Karpas-422 (cell line): ENCODE measurements at regions not wholly inside any gene's neighbourhood (a gene's known extent, or its start where the extent isn't known, plus 50 kb on each side); places are given as distances from the start of the nearest gene placed in this dataset.

Experiments used
- DNase-seq: peaks from one replicate; pipeline ENCODE4 v3.0.0-alpha.2; 2015
- H2AFZ ChIP-seq: fragments of 200-600 bp; sonication (generic); 2 replicates; pipeline ENCODE4 v1.6.1; 2014; ENCODE audit warnings: antibody characterized with exemption, low read length, mixed read lengths
- H3K27ac ChIP-seq: fragments of 200-600 bp; sonication (generic); 2 replicates; pipeline ENCODE4 v1.5.1; 2014; ENCODE audit warnings: mild to moderate bottlenecking, low read length, moderate library complexity
- H3K27me3 ChIP-seq: fragments of 200-600 bp; sonication (generic); 2 replicates; pipeline ENCODE4 v1.6.1; 2014; ENCODE audit warnings: low read length, mixed read lengths
- H3K36me3 ChIP-seq: fragments of 200-600 bp; sonication (generic); 2 replicates; pipeline ENCODE4 v1.6.1; 2014; ENCODE audit warnings: low read length, mixed read lengths; ENCODE audit not compliant: insufficient read depth
- H3K4me1 ChIP-seq: fragments of 200-600 bp; sonication (generic); 2 replicates; pipeline ENCODE4 v1.6.1; 2014; ENCODE audit warnings: mild to moderate bottlenecking, low read length, mixed read lengths
- H3K4me2 ChIP-seq: fragments of 200-600 bp; sonication (generic); 2 replicates; pipeline ENCODE4 v1.6.1; 2014; ENCODE audit warnings: low read length, low read depth, mild to moderate bottlenecking; ENCODE audit not compliant: poor library complexity, severe bottlenecking
- H3K4me3 ChIP-seq: fragments of 200-600 bp; sonication (generic); 2 replicates; pipeline ENCODE4 v1.5.1; 2014; ENCODE audit warnings: mild to moderate bottlenecking, antibody characterized with exemption, low read length, mixed read lengths
- H3K79me2 ChIP-seq: fragments of 200-600 bp; sonication (generic); 2 replicates; pipeline ENCODE4 v1.6.1; 2014; ENCODE audit warnings: mild to moderate bottlenecking, low read length, mixed read lengths
- H3K9ac ChIP-seq: fragments of 200-600 bp; sonication (generic); 2 replicates; pipeline ENCODE4 v1.6.0; 2014; ENCODE audit warnings: low read length
- H3K9me2 ChIP-seq: fragments of 200-600 bp; sonication (generic), shearing (Covaris generic); replicated peaks from 2 replicates; pipeline ENCODE4 v1.6.0; 2014; ENCODE audit warnings: mild to moderate bottlenecking, low read length, moderate library complexity; ENCODE audit not compliant: insufficient read depth
- H3K9me3 ChIP-seq: fragments of 300-700, 200-600 bp; sonication (generic); 2 replicates; pipeline ENCODE4 v1.6.1; 2014; ENCODE audit warnings: low read length, mixed read lengths
- H4K20me1 ChIP-seq: fragments of 200-600 bp; sonication (generic); 2 replicates; pipeline ENCODE4 v1.6.1; 2014; ENCODE audit warnings: mild to moderate bottlenecking, antibody characterized with exemption, low read length, low read depth; ENCODE audit not compliant: insufficient read depth

- Histone ChIP-seq H3K4me2 (no peak overlapping the region), H3K4me3 (no peak overlapping the region), H3K9ac (no peak overlapping the region), H3K27ac (no peak overlapping the region), H3K36me3 (no peaks in the 10 kb centered on the region), H3K27me3 (no peaks in the 10 kb centered on the region), H2AFZ (no peak overlapping the region), H3K9me3 (0 out of 2 replicates have a peak, but pooled peaks cover 2% of the 10 kb centered on the region), H3K79me2 (no peaks in the 10 kb centered on the region), H3K4me1 (no peaks in the 10 kb centered on the region), H3K9me2 (no peaks in the 10 kb centered on the region), H4K20me1 (no peaks in the 10 kb centered on the region)
- no peak for DNase-seq
Observed at GRCh38 chr4:66991521-66991920, 553.8 kb downstream of the CENPC start.

- no peaks in the 10 kb centered on the region for H3K4me1 ChIP-seq
- no peaks in the 10 kb centered on the region for H3K27me3 ChIP-seq
Observed at GRCh38 chr4:66974665-66975064, 570.6 kb downstream of the CENPC start.

DNA sequence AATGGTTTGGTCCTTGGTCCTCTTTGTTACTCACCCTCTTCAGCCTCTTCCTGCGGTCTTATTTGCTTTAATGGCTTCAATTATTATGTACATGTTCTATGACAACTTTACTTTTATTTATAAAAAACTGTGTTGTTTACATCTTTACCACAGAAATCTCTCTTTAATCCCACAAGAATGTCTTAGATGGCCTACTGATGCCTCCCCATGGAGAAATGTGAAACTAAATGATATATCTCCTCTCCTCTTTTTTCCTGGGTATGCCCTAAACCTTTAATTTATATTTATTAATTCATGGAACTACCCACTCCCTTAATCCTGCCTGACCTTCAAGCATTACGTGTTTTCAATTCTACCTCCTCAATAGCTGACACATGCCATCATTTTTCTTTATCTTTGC lies 573.2 kb downstream of the CENPC start:
- H3K79me2 ChIP-seq: no peaks in the 10 kb centered on the region
- no peaks in the 10 kb centered on the region for H3K27me3 ChIP-seq
- no peak overlapping the region for H3K9ac ChIP-seq
- no peak overlapping the region for H3K27ac ChIP-seq
- H4K20me1 ChIP-seq: no peaks in the 10 kb centered on the region
- H3K4me2 ChIP-seq: no peak overlapping the region
- H3K9me2 ChIP-seq: no peaks in the 10 kb centered on the region
- no peaks in the 10 kb centered on the region for H3K9me3 ChIP-seq
- no peaks in the 10 kb centered on the region for H3K4me1 ChIP-seq
- DNase-seq: no peak
- no peak overlapping the region for H2AFZ ChIP-seq
- no peak overlapping the region for H3K4me3 ChIP-seq
- H3K36me3 ChIP-seq: no peaks in the 10 kb centered on the region

More at GRCh38 chr4:66974665-66975064, 570.6 kb downstream of the CENPC start:
- no peak overlapping the region for H2AFZ ChIP-seq
- no peaks in the 10 kb centered on the region for H3K79me2 ChIP-seq
- no peaks in the 10 kb centered on the region for H3K9me3 ChIP-seq
- H3K4me2 ChIP-seq: no peak overlapping the region
- no peaks in the 10 kb centered on the region for H3K9me2 ChIP-seq
- H3K4me3 ChIP-seq: no peak overlapping the region
- H3K9ac ChIP-seq: no peak overlapping the region
- no peak overlapping the region for H3K27ac ChIP-seq
- no peaks in the 10 kb centered on the region for H3K36me3 ChIP-seq
- DNase-seq: no peak
- H4K20me1 ChIP-seq: no peaks in the 10 kb centered on the region

DNA sequence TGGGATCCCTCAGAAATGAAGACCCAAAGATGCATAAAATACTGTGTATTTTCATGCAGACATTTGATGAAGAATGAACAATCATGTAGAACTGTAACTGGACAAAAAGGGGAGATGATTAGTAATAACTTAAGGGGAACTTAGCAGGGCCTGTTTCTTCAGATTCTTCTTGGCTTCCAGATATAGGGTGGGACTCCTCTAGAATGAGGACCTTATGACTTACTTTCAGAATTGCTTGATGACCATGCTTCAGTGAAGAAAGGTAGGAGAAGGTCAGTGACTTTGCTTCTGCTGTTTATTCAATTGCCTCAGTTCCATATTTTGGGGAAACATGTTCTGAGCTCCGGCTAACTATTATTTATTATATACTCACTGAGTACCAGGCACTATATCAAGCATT lies 580.8 kb downstream of the CENPC start:
- no peaks in the 10 kb centered on the region for H3K27me3 ChIP-seq
- no peak overlapping the region for H2AFZ ChIP-seq
- no peaks in the 10 kb centered on the region for H4K20me1 ChIP-seq
- H3K9me3 ChIP-seq: no peaks in the 10 kb centered on the region
- H3K4me2 ChIP-seq: no peak overlapping the region
- no peaks in the 10 kb centered on the region for H3K79me2 ChIP-seq
- DNase-seq: no peak
- H3K9ac ChIP-seq: no peak overlapping the region
- H3K4me1 ChIP-seq: no peaks in the 10 kb centered on the region
- H3K36me3 ChIP-seq: no peaks in the 10 kb centered on the region
- H3K9me2 ChIP-seq: no peaks in the 10 kb centered on the region
- H3K4me3 ChIP-seq: no peak overlapping the region
- H3K27ac ChIP-seq: no peak overlapping the region

DNA sequence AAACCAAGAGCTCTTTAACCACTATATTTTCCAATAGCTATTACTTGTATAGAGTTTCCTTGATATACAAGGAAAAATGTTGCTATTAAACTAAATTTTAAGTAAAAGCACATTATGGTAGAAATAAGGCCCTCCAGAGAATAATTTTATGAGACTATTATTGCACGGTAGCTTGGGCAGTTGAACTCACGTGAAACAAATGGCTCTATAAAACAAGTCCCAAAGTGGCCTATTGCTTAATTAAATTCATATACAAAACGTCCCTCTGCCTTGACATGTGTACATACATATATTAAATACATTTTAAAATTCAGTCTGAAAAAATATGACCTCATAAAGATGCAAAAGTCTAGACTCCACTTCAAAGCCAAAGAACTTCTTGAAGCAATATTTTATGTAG lies 582.2 kb downstream of the CENPC start:
- Histone ChIP-seq H3K36me3 (no peaks in the 10 kb centered on the region), H3K4me1 (no peaks in the 10 kb centered on the region), H3K4me2 (no peak overlapping the region), H2AFZ (no peak overlapping the region), H3K27ac (no peak overlapping the region), H3K79me2 (no peaks in the 10 kb centered on the region), H4K20me1 (no peaks in the 10 kb centered on the region), H3K9ac (no peak overlapping the region), H3K9me3 (no peaks in the 10 kb centered on the region), H3K27me3 (no peaks in the 10 kb centered on the region), H3K9me2 (no peaks in the 10 kb centered on the region), H3K4me3 (no peak overlapping the region)
- no peak for DNase-seq

GRCh38 chr4:66959207-66959606 lies 586.1 kb downstream of the CENPC start:
- Histone ChIP-seq H3K9me2 (no peaks in the 10 kb centered on the region), H3K9me3 (no peaks in the 10 kb centered on the region), H3K4me3 (no peak overlapping the region)

GRCh38 chr4:66956852-66957251 lies 588.5 kb downstream of the CENPC start:
- no peaks in the 10 kb centered on the region for H3K9me3 ChIP-seq
- H2AFZ ChIP-seq: no peak overlapping the region
- H3K36me3 ChIP-seq: no peaks in the 10 kb centered on the region
- H3K27me3 ChIP-seq: no peaks in the 10 kb centered on the region
- H3K9ac ChIP-seq: no peak overlapping the region
- no peak overlapping the region for H3K4me2 ChIP-seq
- H3K27ac ChIP-seq: no peak overlapping the region
- H3K4me3 ChIP-seq: no peak overlapping the region
- no peak for DNase-seq
- no peaks in the 10 kb centered on the region for H3K4me1 ChIP-seq
- no peaks in the 10 kb centered on the region for H4K20me1 ChIP-seq
- no peaks in the 10 kb centered on the region for H3K79me2 ChIP-seq
- no peaks in the 10 kb centered on the region for H3K9me2 ChIP-seq

More at GRCh38 chr4:66959207-66959606, 586.1 kb downstream of the CENPC start:
- no peaks in the 10 kb centered on the region for H3K27me3 ChIP-seq
- no peak overlapping the region for H3K4me2 ChIP-seq
- no peaks in the 10 kb centered on the region for H4K20me1 ChIP-seq
- no peak overlapping the region for H3K27ac ChIP-seq
- H3K36me3 ChIP-seq: no peaks in the 10 kb centered on the region
- no peak for DNase-seq
- no peak overlapping the region for H2AFZ ChIP-seq
- H3K79me2 ChIP-seq: no peaks in the 10 kb centered on the region
- no peaks in the 10 kb centered on the region for H3K4me1 ChIP-seq
- no peak overlapping the region for H3K9ac ChIP-seq

DNA sequence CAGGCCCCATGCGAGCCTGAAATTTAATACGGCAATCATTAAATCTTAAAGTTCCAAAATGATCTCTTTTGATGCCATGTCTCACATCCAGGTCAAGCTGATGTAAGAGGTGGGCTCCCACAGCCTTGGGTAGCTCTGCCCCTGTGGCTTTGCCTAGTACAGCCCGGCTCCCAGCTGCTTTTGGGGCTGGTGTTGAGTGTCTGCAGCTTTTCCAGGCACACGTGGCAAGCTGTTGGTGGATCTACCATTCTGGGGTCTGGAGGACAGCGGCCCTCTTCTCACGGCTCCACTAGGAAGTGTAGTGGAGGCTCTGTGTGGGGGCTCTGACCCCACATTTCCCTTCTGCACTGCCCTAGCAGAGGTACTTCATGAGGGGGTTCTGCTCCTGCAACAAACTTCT lies 588.9 kb downstream of the CENPC start:
- no peaks in the 10 kb centered on the region for H3K36me3 ChIP-seq
- H3K27me3 ChIP-seq: no peaks in the 10 kb centered on the region
- H3K27ac ChIP-seq: no peak overlapping the region
- no peak for DNase-seq
- H3K9ac ChIP-seq: no peak overlapping the region
- H3K4me1 ChIP-seq: no peaks in the 10 kb centered on the region
- H3K9me3 ChIP-seq: no peaks in the 10 kb centered on the region
- no peaks in the 10 kb centered on the region for H3K9me2 ChIP-seq
- no peaks in the 10 kb centered on the region for H3K79me2 ChIP-seq
- no peaks in the 10 kb centered on the region for H4K20me1 ChIP-seq
- H2AFZ ChIP-seq: no peak overlapping the region
- H3K4me3 ChIP-seq: no peak overlapping the region
- H3K4me2 ChIP-seq: no peak overlapping the region

DNA sequence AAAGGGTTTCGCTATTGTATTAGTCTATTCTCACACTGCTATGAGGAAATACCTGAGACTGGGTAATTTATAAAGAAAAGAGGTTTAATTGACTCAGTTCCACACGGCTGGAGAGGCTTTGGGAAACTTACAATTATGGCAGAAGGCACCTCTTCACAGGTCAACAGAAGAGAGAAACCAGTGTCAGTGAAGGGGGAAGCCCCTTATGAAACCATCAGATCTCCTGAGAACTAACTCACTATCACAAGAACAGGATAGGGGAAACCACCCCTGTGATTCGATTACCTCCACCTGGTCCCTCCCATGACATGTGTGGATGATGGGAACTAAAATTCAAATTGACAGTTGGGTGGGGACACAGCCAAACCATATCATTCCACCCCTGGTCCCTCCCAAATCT lies 589.5 kb downstream of the CENPC start:
- H3K27me3 ChIP-seq: no peaks in the 10 kb centered on the region

More for the DNA sequence above, 589.5 kb downstream of the CENPC start:
- no peaks in the 10 kb centered on the region for H3K4me1 ChIP-seq
- H4K20me1 ChIP-seq: no peaks in the 10 kb centered on the region
- H3K4me2 ChIP-seq: no peak overlapping the region
- no peaks in the 10 kb centered on the region for H3K9me2 ChIP-seq
- H2AFZ ChIP-seq: no peak overlapping the region
- H3K4me3 ChIP-seq: no peak overlapping the region
- no peaks in the 10 kb centered on the region for H3K9me3 ChIP-seq
- DNase-seq: no peak
- H3K9ac ChIP-seq: no peak overlapping the region
- no peak overlapping the region for H3K27ac ChIP-seq
- no peaks in the 10 kb centered on the region for H3K36me3 ChIP-seq
- H3K79me2 ChIP-seq: no peaks in the 10 kb centered on the region
